ENCODE measurements at regions not wholly inside any gene's neighbourhood (a gene's known extent, or its start where the extent isn't known, plus 50 kb on each side); places are given as distances from the start of the nearest gene placed in this dataset.

- H3K36me3 ChIP-seq (ENCODE audit: low read depth) = no peaks in the 10 kb centered on the region
- no peak for ATAC-seq
- no peak for TF ChIP-seq CTCF (IDR thresholded peaks at IDR 0.05)
- H3K9me3 ChIP-seq = no peaks in the 10 kb centered on the region
- H3K4me3 ChIP-seq = no peak overlapping the region
- intact Hi-C loops (cut with DNase I, micrococcal nuclease) = no loop called here
- H3K4me1 ChIP-seq (ENCODE audit: low read depth) = no peaks in the 10 kb centered on the region
- DNase-seq = no peak
Measured at GRCh38 chr6:100194535-100194934, 200.5 kb upstream of the MCHR2 start.

DNA sequence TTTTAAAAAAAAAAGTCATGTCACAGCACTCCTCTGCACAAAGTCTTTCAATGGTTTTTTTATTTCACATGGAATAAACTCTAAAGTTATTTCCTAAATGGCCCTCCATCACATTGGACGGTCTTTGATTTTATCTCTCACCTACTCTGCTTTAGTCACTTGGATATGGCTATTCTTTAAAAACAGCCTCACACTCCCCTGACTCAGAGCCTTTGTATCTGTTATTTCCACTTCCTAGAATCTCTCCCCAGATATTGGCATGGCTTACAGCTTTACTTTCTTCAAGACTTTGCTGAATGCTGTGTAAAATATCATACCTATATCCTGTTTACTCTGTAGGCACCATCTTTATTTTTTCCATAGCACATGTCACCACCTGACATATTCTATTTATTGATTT lies 194.7 kb upstream of the MCHR2 start:
- DNase-seq (no peak), ATAC-seq (no peak)
- Histone ChIP-seq H3K4me1 (ENCODE audit: low read depth) (no peaks in the 10 kb centered on the region), H3K4me3 (no peak overlapping the region), H3K9me3 (no peaks in the 10 kb centered on the region), H3K36me3 (ENCODE audit: low read depth) (no peaks in the 10 kb centered on the region)
- no peak for TF ChIP-seq CTCF (IDR thresholded peaks at IDR 0.05)
- intact Hi-C loops (cut with DNase I, micrococcal nuclease) = no loop called here

DNA sequence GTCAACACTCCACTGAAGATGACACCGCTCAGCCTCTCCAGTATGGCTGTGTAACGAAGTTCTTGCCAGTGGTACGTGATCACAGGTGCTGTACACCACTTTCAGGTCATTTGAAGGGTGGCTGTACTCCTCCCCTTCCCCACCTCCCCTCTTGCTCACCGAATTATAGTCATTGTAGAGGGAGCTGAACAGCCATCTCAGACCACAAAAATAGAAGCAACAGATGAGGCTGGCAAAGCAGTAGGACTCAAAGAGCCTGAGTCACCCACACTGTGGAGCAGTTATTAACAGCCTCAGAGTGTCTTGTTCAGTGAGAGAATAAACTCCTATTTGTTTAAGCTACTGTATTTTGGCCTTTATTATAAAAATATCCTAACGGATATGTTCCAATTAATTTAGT lies 192.5 kb upstream of the MCHR2 start:
- DNase-seq = no peak
- no peak for TF ChIP-seq CTCF (IDR thresholded peaks at IDR 0.05)
- H3K36me3 ChIP-seq (ENCODE audit: low read depth) = no peaks in the 10 kb centered on the region
- no peaks in the 10 kb centered on the region for H3K9me3 ChIP-seq
- no peak overlapping the region for H3K4me3 ChIP-seq
- ATAC-seq = no peak
- intact Hi-C loops (cut with DNase I, micrococcal nuclease) = no loop called here
- no peaks in the 10 kb centered on the region for H3K4me1 ChIP-seq (ENCODE audit: low read depth)

DNA sequence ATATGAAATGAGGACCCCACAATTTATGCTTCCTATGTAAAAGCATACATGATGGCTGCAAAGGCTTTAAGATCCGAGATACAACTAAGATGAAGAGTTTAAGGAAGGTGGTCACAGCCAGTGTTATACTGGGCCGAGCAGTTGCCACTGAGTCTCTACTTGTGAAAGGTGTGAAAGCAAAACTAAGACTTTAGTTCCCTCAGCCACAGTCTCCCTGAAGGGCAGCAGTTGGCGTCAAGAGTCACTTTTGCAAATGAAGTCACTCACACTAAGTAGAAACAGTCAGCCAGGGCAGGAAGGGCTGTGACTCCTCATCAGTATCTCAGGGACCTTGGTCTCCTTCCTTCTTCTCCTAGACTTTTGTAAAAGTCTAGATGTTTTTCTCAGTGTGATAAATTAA lies 191.6 kb upstream of the MCHR2 start:
- H3K4me1 ChIP-seq (ENCODE audit: low read depth) = no peaks in the 10 kb centered on the region
- TF ChIP-seq CTCF (IDR thresholded peaks at IDR 0.05) = no peak
- H3K4me3 ChIP-seq = no peak overlapping the region
- no peaks in the 10 kb centered on the region for H3K36me3 ChIP-seq (ENCODE audit: low read depth)
- DNase-seq = no peak
- intact Hi-C loops (cut with DNase I, micrococcal nuclease) = no loop called here
- no peak for ATAC-seq
- H3K9me3 ChIP-seq = no peaks in the 10 kb centered on the region

- Histone ChIP-seq H3K9me3 (no peaks in the 10 kb centered on the region), H3K36me3 (ENCODE audit: low read depth) (no peaks in the 10 kb centered on the region), H3K4me3 (no peak overlapping the region), H3K4me1 (ENCODE audit: low read depth) (no peaks in the 10 kb centered on the region)
- no peak for TF ChIP-seq CTCF (IDR thresholded peaks at IDR 0.05)
- ATAC-seq = no peak
- no peak for DNase-seq
- intact Hi-C loops (cut with DNase I, micrococcal nuclease) = no loop called here
Measured at GRCh38 chr6:100184473-100184872, 190.4 kb upstream of the MCHR2 start.

DNA sequence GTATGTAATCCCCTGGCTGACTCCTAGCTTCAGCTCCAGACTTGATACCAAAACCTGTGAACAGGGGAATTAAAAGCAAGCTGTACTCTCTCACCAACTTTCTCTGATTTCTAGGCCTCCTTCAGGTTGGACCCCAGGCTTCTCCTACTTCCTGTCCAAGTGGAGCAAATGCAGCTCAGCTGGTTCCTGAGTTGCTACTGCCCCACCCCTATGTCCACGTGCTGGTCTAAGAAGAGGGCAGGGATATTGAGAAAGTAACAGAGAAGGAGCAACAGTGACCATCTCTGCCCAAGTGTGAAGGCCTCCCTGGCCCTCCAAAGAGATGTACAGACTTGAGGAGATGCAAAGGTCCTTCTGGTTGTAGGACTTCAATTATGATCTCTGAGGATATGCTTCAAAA lies 188.3 kb upstream of the MCHR2 start:
- ATAC-seq = no peak
- TF ChIP-seq CTCF (IDR thresholded peaks at IDR 0.05) = no peak
- intact Hi-C loops (cut with DNase I, micrococcal nuclease) = no loop called here

More for the DNA sequence above, 188.3 kb upstream of the MCHR2 start:
- no peak for DNase-seq
- Histone ChIP-seq H3K36me3 (ENCODE audit: low read depth) (no peaks in the 10 kb centered on the region), H3K4me3 (no peak overlapping the region), H3K4me1 (ENCODE audit: low read depth) (no peaks in the 10 kb centered on the region), H3K9me3 (no peaks in the 10 kb centered on the region)

Measured in mucosa of descending colon (tissue), 3 donors.